C4-2B (cell line): ENCODE measurements at regions not wholly inside any gene's neighbourhood (a gene's known extent, or its start where the extent isn't known, plus 50 kb on each side); places are given as distances from the start of the nearest gene placed in this dataset.

Experiments used
- H3K27ac ChIP-seq: fragments of 450-650 bp; 2 replicates; pipeline ENCODE4 v1.5.1; 2017
- ZFX ChIP-seq: fragments of 450-650 bp; IDR thresholded peaks from 2 replicates; pipeline ENCODE4 v1.6.1; 2017
- TF ChIP-seq, protein P1 (sequence below): fragments of 450-650 bp; conservative IDR thresholded peaks from 2 replicates; pipeline ENCODE4 v1.5.1; 2017; ENCODE audit warnings: mild to moderate bottlenecking

DNA sequence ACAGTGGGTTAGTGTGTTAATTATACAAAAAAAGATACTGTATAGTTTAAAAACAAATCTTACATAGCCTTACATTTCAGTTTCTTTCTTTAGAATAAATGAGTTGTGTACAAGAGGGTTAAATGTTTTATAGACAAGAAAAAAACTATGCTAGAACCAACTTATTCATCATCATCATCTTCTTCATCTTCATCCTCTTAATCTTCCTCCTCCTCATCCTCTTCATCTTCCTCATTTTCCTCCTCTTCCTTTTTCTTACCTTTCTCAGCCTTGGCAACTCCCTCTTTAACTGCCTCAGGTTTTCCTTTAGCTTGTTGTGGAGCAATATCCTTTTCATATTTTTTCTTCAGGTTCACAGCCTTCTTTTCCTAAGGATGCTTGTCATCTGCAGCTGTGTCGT is 53.7 kb downstream of the RPS12 start:
- TF ChIP-seq, protein P1, sequence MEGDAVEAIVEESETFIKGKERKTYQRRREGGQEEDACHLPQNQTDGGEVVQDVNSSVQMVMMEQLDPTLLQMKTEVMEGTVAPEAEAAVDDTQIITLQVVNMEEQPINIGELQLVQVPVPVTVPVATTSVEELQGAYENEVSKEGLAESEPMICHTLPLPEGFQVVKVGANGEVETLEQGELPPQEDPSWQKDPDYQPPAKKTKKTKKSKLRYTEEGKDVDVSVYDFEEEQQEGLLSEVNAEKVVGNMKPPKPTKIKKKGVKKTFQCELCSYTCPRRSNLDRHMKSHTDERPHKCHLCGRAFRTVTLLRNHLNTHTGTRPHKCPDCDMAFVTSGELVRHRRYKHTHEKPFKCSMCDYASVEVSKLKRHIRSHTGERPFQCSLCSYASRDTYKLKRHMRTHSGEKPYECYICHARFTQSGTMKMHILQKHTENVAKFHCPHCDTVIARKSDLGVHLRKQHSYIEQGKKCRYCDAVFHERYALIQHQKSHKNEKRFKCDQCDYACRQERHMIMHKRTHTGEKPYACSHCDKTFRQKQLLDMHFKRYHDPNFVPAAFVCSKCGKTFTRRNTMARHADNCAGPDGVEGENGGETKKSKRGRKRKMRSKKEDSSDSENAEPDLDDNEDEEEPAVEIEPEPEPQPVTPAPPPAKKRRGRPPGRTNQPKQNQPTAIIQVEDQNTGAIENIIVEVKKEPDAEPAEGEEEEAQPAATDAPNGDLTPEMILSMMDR: no peak
- H3K27ac ChIP-seq: no peak overlapping the region

DNA sequence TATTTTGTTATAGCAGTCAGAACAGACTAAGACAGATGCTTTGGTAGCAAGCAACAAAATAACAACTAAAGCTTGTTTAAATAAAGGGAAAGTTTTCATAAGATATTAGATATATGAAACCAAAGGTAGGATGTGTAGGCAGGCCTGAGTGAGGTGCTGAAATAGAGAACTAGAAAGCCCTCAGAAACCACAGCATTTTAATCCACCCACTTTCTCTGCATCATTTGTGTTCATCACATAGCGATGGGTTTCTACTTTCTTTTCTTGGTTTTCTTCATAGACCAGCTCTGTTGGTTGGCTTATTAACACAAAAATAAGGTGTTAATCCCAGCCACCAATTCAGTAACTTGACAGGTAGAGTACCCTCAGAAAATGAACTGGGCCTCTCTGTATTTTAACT is 58.6 kb downstream of the RPS12 start:
- no peak for TF ChIP-seq ZFX
- TF ChIP-seq, protein P1: no peak
- H3K27ac ChIP-seq: peak overlapping the region; percentile 71; the same call in 1 of the 2 replicates

DNA sequence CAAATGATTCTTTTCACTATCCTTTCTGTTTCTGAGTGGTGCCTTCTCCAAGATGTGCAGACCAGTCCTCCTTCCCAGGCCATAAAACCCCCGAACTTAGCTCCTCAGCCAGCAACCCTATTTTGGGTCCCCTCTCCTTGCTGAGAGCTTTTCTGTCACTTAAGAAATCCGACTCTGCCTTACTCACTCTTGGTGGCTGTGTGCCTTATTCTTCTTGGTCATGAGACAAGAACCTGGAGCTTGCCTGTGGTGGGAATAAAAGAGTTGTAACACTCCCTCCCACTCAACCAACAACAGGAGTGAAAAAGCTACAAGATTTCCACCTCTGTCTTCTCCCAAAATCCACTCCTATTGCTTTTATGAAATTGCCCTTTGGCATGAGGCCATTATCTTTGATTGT is 62.6 kb downstream of the RPS12 start:
- no peak overlapping the region for H3K27ac ChIP-seq
- no peak for TF ChIP-seq ZFX
- TF ChIP-seq, protein P1: no peak

DNA sequence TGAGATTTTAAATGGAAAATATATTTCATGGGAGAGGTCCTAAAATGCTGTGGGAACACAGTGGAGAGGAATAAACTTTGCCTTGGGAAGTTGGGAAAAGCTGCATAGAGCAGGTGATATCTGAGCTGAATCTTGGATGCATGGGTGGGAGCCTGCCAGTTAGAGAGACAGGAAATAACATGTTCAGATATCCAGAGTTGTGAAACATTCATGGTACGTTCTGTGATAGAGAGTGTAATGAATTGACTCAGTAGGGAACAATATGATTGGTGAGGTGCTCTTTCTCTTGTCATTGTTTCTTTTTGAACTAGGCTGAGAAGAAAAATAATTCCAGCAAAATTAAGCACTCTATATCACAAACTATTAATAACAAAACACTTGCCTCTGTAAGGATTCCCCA is 72.8 kb downstream of the RPS12 start:
- H3K27ac ChIP-seq: no peak overlapping the region
- no peak for TF ChIP-seq ZFX
- TF ChIP-seq, protein P1: no peak

DNA sequence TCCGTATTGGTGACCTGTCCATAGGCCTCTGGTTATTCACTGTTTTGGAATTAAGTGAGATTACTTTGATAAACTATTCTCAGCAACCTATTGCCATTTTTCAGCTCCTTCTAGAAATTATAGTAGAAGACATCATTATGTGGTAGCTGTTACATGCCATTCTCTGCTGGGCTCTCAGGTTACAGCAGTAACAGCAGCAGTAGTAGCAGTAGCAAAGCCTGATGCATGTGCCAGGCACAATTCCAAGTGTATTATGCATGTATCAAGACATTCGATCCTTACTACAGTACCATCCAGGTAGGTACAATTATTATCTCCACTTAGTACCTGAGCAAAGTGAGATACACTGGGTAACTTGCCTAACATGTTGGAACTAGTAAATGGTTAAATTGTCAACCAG is 74.3 kb downstream of the RPS12 start:
- H3K27ac ChIP-seq: no peak overlapping the region
- TF ChIP-seq ZFX: no peak

DNA sequence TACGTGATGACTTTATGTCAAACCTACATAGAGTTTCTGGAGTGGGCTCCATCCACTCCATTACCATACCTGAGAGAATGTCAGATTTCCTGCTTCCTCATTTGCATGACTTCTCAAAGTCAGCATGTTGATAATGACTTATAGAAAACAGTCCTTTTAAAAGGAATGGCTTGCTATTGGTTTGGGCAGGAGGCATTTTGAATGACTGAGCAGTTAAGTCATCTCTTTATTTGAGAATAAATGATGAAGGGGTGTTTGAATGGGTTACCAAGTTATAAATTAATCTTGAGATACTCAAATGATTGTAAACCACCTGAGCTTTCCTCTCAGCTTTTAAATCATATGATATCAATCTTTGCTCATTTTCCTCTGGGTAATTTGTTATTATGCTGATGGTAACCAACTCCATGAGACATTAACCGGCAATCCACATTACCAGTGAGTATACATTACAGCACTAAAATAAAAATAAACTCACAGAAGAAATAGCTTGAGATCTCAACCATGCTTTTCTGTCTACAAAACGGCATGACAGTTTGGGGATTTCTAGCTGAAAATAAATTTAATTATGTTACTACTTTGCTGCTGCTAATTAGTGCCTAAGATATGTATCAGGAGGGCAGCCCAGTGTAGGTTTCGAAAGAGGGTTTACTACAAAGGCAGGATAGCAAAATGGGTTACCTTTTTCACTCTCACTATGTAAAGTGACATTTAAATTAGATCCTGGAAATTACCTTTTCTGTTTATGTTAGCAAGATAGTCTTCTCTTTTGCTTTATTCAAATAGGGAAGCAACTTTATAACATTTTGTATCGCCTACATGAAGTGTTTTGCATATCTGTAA is 78.8 kb downstream of the RPS12 start:
- TF ChIP-seq, protein P1: no peak
- TF ChIP-seq ZFX: no peak
- H3K27ac ChIP-seq: peak overlapping the region; percentile 84

DNA sequence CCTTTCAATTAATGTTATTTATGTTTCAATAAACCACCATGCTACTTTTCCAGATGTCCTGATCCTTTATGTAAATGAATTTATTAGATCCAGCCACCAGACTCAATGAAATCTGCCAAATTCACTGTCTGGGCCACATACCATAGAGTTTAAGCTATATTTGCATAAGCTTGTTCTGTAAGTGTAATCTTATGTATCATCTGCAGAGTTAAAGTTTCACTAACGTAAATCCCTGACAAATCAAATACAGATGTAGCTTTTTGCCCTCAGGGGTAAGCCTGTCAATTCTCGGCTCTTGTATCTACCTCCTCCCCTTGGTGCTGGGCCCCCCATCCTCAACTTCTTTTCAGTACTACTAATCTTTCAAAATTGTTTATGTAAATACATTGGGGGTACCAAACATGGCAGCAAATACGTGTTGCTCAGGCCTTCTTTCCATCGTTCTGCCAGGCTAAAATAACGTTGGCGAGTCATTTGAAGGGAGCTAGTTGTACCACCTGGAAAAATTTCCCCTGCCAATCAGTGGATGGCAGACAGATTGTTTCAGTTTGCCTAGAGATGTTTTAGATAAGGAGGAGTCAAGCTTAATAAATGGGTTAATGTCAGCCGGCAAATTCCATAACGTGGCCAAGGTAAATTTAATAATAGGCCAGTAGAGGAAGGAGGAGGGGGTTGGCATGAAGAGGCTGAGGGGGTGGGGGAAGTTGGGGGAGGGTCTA is 79.6 kb downstream of the RPS12 start:
- peak overlapping the region; percentile 69; the same call in 1 of the 2 replicates for H3K27ac ChIP-seq
- TF ChIP-seq ZFX: no peak
- TF ChIP-seq, protein P1: no peak
